Epithelial cell of esophagus (primary cell): ENCODE measurements at regions not wholly inside any gene's neighbourhood (a gene's known extent, or its start where the extent isn't known, plus 50 kb on each side); places are given as distances from the start of the nearest gene placed in this dataset.

Source experiments
- DNase-seq: peaks from one replicate; pipeline ENCODE4 v3.0.0; 2010; ENCODE audit warnings: low read depth
- H3K4me3 ChIP-seq: 2 replicates; pipeline ENCODE4 v1.5.1; 2011; ENCODE audit warnings: mild to moderate bottlenecking, low read length, control low read depth
- CTCF ChIP-seq: IDR thresholded peaks from 2 replicates; pipeline ENCODE4 v1.5.1; 2011; ENCODE audit warnings: low read depth, mild to moderate bottlenecking, low read length, control low read depth, inconsistent platforms; ENCODE audit not compliant: insufficient read depth; ENCODE audit errors: missing control alignments

- DNase-seq, result no peak
- H3K4me3 ChIP-seq, result no peak overlapping the region
- TF ChIP-seq CTCF, result no peak
Observed at GRCh38 chr11:45597097-45597496, 68.3 kb downstream of the CHST1 start.

GRCh38 chr11:45596571-45596970 lies 68.9 kb downstream of the CHST1 start:
- no peak for DNase-seq
- TF ChIP-seq CTCF, result no peak
- H3K4me3 ChIP-seq, result no peak overlapping the region

GRCh38 chr11:45593992-45594391 lies 71.4 kb downstream of the CHST1 start:
- no peak for TF ChIP-seq CTCF
- no peak for DNase-seq
- H3K4me3 ChIP-seq, result no peak overlapping the region

GRCh38 chr11:45592636-45593035 lies 72.8 kb downstream of the CHST1 start:
- no peak for TF ChIP-seq CTCF
- no peak for DNase-seq
- no peak overlapping the region for H3K4me3 ChIP-seq

GRCh38 chr11:45590743-45591142 lies 74.7 kb downstream of the CHST1 start:
- no peak overlapping the region for H3K4me3 ChIP-seq
- no peak for DNase-seq
- no peak for TF ChIP-seq CTCF

GRCh38 chr11:45585205-45585604 lies 80.2 kb downstream of the CHST1 start:
- no peak for TF ChIP-seq CTCF
- H3K4me3 ChIP-seq, result no peak overlapping the region

GRCh38 chr11:45583981-45584566 lies 81.3 kb downstream of the CHST1 start:
- TF ChIP-seq CTCF, result no peak
- no peak overlapping the region for H3K4me3 ChIP-seq
- no peak for DNase-seq

More at GRCh38 chr11:45585205-45585604, 80.2 kb downstream of the CHST1 start:
- DNase-seq, result no peak
